Suppressor macrophage treated with lipopolysaccharide for 1 hour (primary cell): ENCODE measurements at regions not wholly inside any gene's neighbourhood (a gene's known extent, or its start where the extent isn't known, plus 50 kb on each side); places are given as distances from the start of the nearest gene placed in this dataset.
A peak's percentile ranks its signal among the peaks of the same experiment; 100 is the strongest.

Source experiments
- DNase-seq, 3 donors: peaks; one replicate each; pipeline ENCODE4 v3.0.0-alpha.2; 2020 to 2022

- no peak for DNase-seq
Measured at GRCh38 chr6:166877906-166878305, 78.4 kb downstream of the RNASET2 start.

- no peak for DNase-seq
Measured at GRCh38 chr6:166877349-166877748, 79.0 kb downstream of the RNASET2 start.

GRCh38 chr6:166872531-166873009 is 83.8 kb downstream of the RNASET2 start:
- DNase-seq: no peak

GRCh38 chr6:166870602-166871208 is 85.6 kb downstream of the RNASET2 start:
- no peak for DNase-seq

GRCh38 chr6:166866839-166867637 is 89.3 kb downstream of the RNASET2 start:
- DNase-seq: no peak

DNA sequence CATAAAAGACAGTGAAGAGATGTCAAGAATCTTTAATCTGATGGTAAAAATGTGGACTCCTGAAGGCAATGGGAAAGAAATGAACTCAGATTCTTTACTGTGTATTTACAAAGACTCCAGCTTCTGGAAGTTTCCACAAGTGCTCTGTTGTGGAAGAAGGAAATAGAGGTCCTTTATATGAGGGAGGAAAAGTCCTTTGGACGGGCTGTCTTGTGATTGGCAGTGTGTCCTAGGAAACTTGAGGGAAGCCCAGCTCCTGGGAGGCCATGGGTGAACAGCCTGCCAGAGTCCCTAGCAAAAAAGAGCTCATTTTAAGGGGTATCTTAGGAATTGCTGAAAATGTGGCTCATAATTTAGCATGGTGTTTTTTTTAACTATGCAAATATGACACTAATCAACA is 92.0 kb downstream of the RNASET2 start:
- no peak for DNase-seq

DNA sequence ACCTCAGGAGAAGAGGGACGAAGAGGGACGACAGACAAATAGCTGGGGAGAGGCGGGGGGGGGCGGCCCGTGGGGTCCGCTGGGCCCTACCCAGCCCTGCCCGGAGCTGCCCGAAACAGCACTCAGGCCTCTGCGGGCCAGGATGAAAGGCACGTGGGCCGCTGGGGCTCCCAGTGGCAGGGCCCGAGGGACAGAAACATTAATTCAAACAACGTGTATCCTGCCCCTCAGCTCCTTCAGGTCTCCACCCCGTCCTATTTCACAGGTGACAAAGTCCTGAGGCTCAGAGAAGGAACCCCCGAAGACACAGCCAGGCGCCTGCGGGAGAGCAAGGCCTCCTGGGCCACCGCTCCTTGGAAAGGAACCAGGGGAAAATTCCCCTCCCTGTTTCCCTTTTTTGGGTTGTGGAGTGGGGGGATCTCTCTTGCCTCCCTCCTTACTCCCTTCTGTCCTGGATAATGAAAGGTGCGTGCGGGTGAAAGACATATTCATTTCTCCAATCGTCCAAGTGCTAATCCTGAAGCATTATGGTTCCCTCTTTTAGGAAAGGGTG is 93.3 kb downstream of the RNASET2 start:
- peak in 1 of 3 donors; percentile 8 for DNase-seq

GRCh38 chr6:166862287-166862977 is 93.9 kb downstream of the RNASET2 start:
- DNase-seq: peak in 2 of 3 donors; percentile 4 to 38

- no peak for DNase-seq
Measured at GRCh38 chr6:166861961-166862286, 94.4 kb downstream of the RNASET2 start.

- DNase-seq: no peak
Measured at GRCh38 chr6:166861304-166861703, 95.0 kb downstream of the RNASET2 start.

- DNase-seq: no peak
Measured at GRCh38 chr6:166860392-166860791, 96.0 kb downstream of the RNASET2 start.

DNA sequence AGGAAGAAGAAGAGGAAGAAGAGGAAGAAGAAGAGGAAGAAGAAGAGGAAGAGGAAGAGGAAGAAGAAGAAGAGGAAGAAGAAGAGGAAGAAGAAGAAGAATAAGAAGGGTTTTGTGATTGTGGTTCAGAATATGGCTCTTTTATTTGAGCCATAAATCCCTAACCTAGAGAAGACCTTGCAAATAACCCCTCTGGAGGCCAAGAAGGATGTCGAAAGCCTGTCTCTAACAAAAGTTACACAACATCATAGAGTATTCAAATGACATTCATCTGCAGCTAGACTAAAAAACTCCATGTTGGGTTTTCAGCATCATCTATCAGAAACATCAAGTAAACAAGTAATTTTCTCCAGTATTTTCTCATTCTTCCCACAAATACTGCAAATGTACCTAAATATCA is 100.9 kb downstream of the RNASET2 start:
- no peak for DNase-seq

DNA sequence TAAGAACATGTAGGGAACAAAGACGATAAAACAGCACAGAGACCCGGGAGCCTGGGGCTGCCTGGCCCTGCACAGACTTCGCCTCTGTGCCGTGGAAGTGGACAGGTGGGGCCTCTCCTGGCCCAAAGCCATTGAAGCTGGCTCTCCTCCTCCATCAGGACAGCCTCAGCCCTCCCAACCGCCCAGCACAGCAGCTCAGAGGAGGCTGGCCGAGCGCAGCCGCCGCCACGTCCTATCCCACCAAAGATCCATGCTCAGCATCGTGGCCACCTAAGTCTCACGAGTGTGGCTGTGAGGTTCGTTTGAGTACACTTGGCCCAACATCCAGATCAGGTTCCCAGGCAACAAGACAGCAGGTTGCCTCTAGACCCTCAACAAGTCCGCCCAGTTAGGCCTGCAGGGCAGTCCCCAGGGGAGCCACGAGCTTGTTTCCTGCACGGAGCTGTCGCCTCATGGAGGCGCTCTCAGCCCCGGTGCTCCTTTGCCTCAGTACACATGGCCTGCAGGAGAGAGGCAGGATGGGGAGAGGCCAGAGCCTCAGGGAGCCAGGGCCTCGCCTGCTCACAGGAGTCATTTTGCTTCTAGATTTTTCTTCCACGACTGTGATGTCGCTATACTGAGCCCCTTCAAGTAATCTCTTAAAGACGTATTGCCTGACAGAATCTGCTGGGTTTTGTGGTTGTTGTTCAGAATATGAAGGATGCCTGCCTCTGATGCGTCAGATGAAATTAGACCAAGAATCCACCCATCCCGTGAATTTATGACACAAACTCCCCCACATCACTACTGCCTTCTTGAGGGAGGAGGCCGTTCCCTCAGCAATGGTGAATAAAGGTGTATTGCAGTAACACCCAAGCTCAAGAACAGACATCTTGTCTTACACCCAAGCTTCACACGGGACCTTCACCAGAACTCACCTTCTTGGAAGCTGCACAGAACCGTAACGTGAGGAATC is 102.7 kb downstream of the RNASET2 start:
- DNase-seq: no peak

GRCh38 chr6:166852451-166852975 is 103.8 kb downstream of the RNASET2 start:
- no peak for DNase-seq

- DNase-seq: no peak
Measured at GRCh38 chr6:166851911-166852310, 104.4 kb downstream of the RNASET2 start.

DNA sequence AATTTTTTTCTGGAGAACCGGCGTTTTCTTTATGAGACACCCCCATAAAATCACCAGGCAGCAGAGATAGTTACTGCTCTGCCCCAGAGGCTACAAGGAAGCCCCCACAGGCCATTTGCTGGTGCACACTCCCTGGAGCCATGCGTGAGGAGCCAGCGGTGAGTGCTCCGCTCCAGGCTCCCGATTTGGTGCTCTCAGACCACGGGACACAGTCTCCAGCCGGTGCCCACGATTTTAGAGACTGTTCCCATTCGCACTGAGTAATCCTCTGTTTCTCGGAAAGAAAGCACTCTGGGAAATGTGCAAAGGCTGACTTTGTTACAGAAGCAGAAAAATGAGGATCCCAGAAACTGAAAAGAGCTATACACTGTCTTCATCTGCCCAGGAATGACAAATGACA is 104.9 kb downstream of the RNASET2 start:
- DNase-seq: no peak

- no peak for DNase-seq
Measured at GRCh38 chr6:166850677-166851076, 105.7 kb downstream of the RNASET2 start.

GRCh38 chr6:166849749-166850183 is 106.6 kb downstream of the RNASET2 start:
- DNase-seq: no peak

DNA sequence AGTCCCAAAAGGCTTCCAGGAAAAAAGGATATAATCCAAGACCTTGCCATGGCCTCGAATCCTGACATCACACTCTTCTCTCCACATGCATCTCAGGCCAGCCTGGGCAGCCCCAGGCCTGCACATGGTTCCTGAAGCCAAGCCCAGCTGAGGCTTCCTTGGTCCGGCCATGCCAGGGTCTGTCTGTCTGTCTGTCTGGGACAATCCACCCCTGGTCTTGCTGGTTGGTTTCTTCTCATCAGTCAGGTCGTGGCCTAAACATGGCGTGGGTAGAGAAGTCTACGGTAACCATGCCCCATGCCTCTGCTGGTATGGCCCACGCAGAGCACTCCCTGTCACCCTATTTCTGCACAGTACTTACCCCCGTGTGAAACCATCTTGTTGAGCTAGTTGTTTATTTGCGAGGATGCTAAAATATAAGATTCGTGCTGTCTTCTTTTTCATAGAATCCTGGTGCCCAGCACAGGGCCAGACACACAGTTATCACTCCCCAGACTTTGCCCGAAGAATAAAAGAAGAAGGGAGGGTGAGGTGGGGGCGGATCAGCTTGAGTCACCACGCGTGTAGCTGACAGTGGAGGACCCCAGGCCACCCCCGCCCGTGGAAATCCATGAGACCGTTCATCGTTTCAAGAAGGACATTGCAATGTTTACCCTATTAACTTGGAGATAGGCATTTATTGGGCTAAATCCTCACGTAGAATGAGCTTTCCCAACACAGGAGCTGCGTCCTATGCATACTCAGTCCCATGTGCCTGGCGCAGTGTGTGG is 107.2 kb downstream of the RNASET2 start:
- DNase-seq: no peak

- peak in 1 of 3 donors; percentile 6 for DNase-seq
Measured at GRCh38 chr6:166846446-166847142, 109.8 kb downstream of the RNASET2 start.

- DNase-seq: no peak
Measured at GRCh38 chr6:166842607-166843006, 113.7 kb downstream of the RNASET2 start.
